Left hindlimb (tissue), 1 donor: ENCODE measurements at regions not wholly inside any gene's neighbourhood (a gene's known extent, or its start where the extent isn't known, plus 50 kb on each side); places are given as distances from the start of the nearest gene placed in this dataset.

ENCODE experiments used
- DNase-seq: peaks from one replicate; pipeline ENCODE4 v3.0.0-alpha.2; 2018

GRCh38 chr16:5377280-5377898 is 279.8 kb upstream of the EEF2KMT start:
- DNase-seq, result no peak

- no peak for DNase-seq
Observed at GRCh38 chr16:5374184-5374583, 276.6 kb upstream of the EEF2KMT start.

DNA sequence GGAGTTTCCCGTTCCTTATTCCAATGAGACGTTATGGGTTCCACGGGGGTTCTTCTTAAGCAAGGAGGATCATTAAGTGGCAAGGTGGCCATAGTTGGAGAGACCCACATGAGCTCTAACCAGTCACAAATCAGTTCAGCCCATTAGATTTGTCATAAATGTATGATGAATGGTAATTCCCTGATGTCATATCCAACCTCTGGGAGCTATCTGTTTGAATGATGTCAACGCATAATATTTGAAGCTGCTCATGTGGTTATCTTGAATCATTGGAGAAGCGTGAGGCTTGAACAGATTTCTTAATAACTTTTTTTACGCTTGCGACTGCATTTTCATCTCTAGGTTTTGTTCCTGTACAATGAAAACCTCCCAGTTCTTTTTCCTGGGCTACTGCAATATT is 270.4 kb upstream of the EEF2KMT start:
- DNase-seq, result no peak

DNA sequence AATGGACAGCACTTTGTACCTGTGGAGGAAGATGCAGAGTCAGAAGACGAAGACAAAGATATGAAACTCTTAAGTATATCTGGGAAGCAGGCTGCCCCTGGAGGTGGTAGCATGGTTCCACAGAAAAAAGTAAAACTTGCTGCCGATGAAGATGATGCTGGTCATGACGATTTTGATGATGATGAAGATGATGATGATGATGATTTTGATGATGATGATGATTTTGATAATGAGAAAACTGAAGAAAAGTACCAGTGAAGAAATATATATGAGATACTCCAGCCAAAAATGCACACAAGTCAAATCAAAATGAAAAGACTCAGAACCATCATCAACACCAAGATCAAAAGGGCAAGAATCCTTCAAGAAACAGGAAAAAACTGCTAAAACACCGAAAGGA is 268.5 kb upstream of the EEF2KMT start:
- no peak for DNase-seq

- no peak for DNase-seq
Observed at GRCh38 chr16:5364186-5364585, 266.6 kb upstream of the EEF2KMT start.

- no peak for DNase-seq
Observed at GRCh38 chr16:5361322-5361721, 263.7 kb upstream of the EEF2KMT start.

- no peak for DNase-seq
Observed at GRCh38 chr16:5354645-5355044, 257.1 kb upstream of the EEF2KMT start.

- no peak for DNase-seq
Observed at GRCh38 chr16:5349670-5350517, 252.3 kb upstream of the EEF2KMT start.

DNA sequence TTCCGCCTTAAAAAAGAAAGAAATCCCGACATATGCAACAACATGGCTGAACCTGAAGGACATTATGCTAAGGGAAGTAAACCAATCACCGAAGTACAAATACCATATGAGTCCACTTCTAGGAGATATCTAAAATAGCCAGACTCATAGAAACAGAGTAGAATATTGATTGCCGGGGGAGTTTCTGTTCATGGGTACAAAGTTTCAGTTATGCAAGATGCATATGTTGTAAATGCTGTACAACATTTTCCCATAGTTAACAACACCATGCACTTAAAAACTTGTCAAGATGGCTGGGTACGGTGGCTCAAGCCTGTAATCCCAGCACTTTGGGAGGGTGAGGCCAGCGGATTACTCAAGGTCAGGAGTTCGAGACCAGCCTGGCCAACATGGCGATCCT is 251.5 kb upstream of the EEF2KMT start:
- no peak for DNase-seq

GRCh38 chr16:5347561-5347960 is 250.0 kb upstream of the EEF2KMT start:
- no peak for DNase-seq

DNA sequence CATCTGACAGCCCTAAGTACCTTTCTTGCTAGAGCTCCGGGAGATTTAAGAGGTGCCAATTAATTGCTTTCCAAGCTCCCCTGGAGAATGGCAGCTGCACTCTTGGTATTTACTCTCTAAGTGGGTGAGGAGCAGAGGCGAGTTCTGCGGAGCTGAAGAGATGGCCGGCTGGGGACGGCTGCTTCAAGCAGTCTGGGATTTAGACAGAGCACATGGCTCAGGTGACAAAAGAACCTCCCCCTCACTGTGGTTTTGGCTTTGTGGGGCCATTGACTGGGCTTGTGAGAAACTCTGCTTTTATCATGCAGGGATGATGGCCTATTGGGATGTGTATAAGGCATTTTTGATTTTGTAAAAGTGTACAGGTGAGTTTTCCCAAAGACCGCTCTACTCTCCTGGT is 239.3 kb upstream of the EEF2KMT start:
- no peak for DNase-seq

- DNase-seq, result no peak
Observed at GRCh38 chr16:5333991-5334390, 236.4 kb upstream of the EEF2KMT start.

- no peak for DNase-seq
Observed at GRCh38 chr16:5333126-5333525, 235.5 kb upstream of the EEF2KMT start.

GRCh38 chr16:5330058-5330457 is 232.5 kb upstream of the EEF2KMT start:
- no peak for DNase-seq

- DNase-seq, result no peak
Observed at GRCh38 chr16:5328546-5328945, 231.0 kb upstream of the EEF2KMT start.

GRCh38 chr16:5326395-5326794 is 228.8 kb upstream of the EEF2KMT start:
- DNase-seq, result no peak

- DNase-seq, result no peak
Observed at GRCh38 chr16:5325932-5326331, 228.3 kb upstream of the EEF2KMT start.

DNA sequence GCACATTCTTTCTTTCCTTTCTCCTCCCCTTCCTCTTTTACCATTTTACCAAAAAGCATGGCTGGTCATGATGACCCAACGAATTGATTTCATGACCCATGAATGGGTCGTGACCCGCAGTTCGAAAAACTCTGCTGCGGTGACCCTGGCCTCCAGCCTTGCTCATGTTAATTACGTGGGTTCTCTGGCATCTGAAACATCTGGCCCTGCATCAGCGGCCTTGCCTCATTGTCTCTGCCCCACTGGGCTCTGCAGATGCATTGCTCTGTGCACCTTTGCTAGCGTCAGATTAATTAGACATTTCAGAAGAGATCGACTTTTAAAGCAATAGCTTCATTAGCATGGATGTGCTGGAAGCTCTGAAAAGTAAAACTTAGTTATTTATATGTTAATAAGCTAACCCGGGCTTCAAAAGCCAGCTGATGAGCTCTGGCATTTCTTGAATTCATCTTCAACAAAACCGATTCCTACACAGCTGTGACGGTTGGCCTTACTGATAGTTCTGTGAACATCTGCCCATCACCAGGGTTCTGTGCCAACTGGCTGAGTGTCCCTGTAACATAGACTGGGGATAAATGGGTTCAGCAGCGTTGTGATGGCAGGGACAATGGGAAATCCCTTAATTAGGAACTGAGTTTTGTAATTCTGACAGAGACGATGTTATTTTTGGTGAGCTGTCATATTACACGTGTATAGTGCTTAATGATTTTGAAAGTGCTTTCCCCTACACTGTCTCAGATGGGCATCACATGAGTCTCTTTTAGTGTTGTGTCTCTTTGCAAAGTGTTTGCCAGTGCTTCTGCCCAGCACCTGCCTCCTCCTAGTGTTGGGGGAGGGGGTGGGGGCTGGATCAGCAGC is 225.9 kb upstream of the EEF2KMT start:
- no peak for DNase-seq

DNA sequence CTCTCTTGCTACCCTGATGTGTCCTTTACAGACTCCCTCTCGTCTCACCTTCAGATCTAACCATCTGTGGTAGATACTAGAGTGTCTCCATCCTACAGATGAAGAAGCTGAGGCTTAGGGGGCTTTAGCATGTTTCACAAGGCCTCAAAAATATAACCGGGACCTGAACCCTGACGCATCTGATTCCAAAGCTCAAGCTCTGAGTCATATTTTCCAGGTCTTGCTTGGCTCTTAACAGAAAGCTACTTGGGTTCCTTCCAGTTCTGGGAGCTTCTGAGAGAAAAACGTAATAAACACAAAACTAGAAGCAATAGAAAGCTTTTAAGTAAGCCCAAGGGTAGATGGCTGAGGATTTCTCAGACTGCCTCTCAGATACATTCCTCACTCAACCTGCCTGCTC is 224.3 kb upstream of the EEF2KMT start:
- no peak for DNase-seq

- DNase-seq, result no peak
Observed at GRCh38 chr16:5319799-5320198, 222.2 kb upstream of the EEF2KMT start.

GRCh38 chr16:5315914-5316313 is 218.3 kb upstream of the EEF2KMT start:
- no peak for DNase-seq

- DNase-seq, result no peak
Observed at GRCh38 chr16:5314377-5314776, 216.8 kb upstream of the EEF2KMT start.

- DNase-seq, result no peak
Observed at GRCh38 chr16:5309946-5310611, 212.5 kb upstream of the EEF2KMT start.
